Activated naive CD4-positive, alpha-beta T cell (primary cell): ENCODE measurements at regions not wholly inside any gene's neighbourhood (a gene's known extent, or its start where the extent isn't known, plus 50 kb on each side); places are given as distances from the start of the nearest gene placed in this dataset.

Experiments
- DNase-seq, 4 experiments: peaks; one replicate each; lab custom pipeline; 2025; lab: John Stamatoyannopoulos, UW

DNA sequence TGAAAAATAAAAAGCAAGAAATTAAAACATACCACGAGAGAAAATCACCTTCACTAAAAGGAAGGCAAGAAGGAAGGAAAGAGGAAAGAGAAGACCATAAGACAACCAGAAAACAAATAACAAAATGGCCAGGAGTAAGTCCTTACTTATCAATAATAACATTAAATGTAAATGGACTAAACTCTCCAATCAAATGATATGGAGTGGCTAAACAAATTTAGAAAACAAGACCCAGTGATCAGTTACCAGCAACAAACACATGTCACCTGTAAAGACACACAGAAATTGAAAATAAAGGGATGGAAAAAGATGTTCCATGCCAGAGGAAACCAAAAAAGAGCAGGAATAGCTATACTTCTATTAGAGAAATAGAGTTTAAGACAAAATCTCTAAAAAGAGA lies 85.0 kb upstream of the SLC38A4 start:
- DNase-seq: no peak

DNA sequence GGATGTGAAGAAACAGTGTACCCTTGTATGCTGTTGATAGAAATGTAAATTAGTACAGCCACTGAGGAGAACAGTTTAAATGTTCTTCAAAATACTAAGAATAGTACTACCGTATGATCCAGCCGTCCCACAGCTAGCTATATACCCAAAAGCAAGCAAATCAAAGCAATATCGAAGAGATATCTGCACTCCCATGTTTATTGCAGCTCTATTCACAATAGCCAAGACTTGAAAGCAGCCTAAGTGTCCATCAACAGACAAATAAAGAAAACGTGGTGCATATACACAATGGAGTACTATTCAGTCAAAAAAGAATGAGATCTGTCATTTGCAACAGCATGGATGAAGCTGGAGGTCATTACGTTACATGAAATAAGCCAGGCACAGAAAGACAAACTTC lies 88.5 kb upstream of the SLC38A4 start:
- no peak for DNase-seq

DNA sequence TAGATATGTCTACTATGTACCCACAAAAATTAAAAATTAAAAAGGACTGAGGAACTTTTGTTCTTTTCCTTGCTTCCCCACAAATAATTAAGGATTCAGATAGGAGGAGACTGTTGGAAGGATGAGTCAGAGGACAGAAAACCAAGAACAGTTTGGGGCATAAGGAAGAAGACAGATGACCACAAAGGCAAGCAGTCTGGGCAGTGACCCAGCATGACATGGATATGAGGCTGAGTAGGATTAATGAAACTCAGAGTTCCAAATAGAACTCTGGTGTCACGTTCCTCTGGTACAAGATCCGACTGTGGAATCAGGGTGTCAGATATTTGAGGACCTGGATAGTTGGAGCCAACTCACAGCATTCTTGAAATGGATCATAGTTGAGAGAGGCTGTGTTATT lies 89.3 kb upstream of the SLC38A4 start:
- DNase-seq: no peak

GRCh38 chr12:46915836-46916235 lies 90.0 kb upstream of the SLC38A4 start:
- DNase-seq: no peak

DNA sequence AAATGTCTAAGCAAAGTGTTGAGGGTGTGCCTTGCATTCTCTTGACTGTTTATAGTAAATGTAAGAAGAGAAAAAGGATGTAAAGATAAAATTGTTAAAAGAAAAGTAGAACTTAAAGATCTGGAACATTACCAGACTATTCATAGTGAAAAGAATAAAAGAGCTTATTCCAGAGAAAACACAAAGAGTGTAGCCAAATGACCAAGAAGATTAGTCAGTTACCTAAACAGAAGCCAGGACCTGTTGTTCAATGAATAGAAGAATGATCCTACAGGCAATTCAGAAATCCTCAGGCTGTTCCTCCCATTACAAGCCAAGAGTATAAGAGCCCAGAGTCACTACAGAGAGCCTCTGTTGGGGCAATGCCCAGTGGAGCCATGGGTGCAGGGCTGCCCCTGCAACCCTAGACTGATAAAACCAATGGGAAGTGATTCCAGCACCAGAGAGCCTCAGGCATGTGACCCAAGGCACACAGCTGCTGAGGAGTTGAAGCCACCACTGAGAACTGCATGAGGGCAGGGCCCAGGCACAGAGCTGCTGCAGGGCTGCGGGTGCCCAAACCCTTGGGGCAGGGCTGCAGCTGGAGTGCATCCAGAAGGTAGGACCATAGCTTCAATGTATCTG lies 91.1 kb upstream of the SLC38A4 start:
- DNase-seq: no peak

- no peak for DNase-seq
Measured at GRCh38 chr12:46917821-46918220, 92.0 kb upstream of the SLC38A4 start.

GRCh38 chr12:46918631-46919030 lies 92.8 kb upstream of the SLC38A4 start:
- no peak for DNase-seq

DNA sequence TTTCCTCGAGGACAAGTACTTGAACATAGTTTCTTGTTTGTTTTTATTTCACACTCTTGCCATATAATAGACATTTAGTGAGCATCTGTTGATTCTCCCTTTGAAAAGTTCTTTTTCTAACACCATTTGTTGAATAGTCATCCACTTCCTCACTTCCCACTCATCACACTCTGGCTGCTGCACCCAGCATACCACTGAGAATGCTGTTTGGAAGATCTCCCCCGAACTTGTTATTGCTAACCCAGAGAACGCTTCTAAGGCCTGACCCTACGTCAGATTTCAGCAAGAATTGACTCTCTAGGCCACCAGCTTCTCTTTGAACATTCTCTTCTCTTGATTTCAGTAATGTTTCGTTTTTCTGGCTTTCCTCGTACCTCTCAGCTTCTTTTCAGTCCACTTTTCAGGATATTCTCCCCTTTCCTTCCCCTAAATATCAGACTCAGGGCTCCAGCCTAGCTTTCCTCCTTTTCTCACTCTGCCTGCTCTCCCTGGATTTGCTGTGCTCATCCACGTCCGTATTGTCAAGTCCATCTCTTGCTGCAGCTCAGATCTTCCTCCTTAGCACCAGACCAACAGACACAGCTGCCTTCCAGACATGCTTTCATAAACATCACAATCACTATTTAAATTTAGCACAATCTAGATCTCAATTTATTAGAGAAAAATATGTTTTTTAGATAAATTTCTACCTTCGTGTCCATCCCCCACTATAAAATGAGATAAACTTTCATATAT lies 94.0 kb upstream of the SLC38A4 start:
- DNase-seq: no peak

DNA sequence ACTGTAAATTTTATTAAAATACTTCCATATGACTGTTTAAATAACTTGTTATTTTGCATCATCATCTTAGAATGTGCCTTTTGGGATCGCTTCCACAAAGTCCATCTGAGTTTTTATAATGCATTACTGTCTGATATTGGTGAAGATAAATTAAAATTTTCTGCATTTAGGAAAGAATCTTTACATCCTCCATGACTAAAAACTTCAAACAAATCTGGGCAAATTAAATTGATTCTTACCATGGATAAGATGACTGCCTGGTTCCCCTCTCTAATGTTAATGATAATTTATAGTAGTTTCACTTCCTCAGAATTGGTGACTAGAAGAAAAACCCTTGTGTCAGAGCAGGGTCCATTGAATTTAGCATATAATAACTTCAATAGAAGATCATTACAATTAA lies 94.7 kb upstream of the SLC38A4 start:
- DNase-seq: no peak

- no peak for DNase-seq
Measured at GRCh38 chr12:46921048-46921763, 95.4 kb upstream of the SLC38A4 start.

- no peak for DNase-seq
Measured at GRCh38 chr12:46921764-46922133, 96.0 kb upstream of the SLC38A4 start.

DNA sequence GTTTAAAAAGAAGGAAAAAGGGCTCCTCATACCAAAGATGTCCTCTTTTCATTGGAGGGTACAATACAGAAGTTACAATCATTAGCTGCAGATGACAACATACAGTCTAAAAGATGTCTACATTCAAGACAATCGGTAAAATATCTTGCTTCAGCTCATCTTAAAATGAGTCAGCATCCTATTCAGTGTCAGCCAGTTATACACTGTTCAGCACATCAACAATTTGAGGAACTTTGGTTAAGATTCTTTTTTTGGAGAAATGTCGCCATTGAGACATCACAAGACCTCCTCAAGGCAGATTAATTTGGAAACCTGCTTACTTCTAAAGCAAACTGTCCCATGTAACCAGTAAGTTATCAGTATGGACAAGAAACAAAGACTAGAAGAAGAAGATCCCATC lies 100.7 kb upstream of the SLC38A4 start:
- no peak for DNase-seq

DNA sequence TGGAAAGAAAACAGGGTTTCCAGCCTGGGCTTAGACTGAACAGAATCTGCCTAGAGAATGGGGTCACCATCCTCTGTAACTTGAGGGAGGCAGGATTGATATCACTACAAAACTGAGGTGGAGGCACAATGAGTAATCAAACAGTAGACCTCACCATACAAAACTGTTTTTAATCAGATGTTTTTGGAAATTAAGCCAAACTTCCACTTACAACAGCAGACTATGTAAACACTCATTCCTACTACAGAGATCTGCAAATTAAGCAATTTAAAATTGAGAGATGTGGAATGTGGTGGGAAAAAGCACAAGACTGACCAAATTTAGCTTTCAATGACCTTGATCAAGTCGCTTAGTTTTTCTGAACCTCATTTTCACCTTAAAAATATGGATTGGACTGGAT lies 104.3 kb upstream of the SLC38A4 start:
- no peak for DNase-seq

- DNase-seq: no peak
Measured at GRCh38 chr12:46933947-46934346, 108.2 kb upstream of the SLC38A4 start.

- DNase-seq: no peak
Measured at GRCh38 chr12:46934374-46935111, 108.7 kb upstream of the SLC38A4 start.

- no peak for DNase-seq
Measured at GRCh38 chr12:46935271-46935847, 109.6 kb upstream of the SLC38A4 start.

- DNase-seq: no peak
Measured at GRCh38 chr12:46936042-46936441, 110.2 kb upstream of the SLC38A4 start.

DNA sequence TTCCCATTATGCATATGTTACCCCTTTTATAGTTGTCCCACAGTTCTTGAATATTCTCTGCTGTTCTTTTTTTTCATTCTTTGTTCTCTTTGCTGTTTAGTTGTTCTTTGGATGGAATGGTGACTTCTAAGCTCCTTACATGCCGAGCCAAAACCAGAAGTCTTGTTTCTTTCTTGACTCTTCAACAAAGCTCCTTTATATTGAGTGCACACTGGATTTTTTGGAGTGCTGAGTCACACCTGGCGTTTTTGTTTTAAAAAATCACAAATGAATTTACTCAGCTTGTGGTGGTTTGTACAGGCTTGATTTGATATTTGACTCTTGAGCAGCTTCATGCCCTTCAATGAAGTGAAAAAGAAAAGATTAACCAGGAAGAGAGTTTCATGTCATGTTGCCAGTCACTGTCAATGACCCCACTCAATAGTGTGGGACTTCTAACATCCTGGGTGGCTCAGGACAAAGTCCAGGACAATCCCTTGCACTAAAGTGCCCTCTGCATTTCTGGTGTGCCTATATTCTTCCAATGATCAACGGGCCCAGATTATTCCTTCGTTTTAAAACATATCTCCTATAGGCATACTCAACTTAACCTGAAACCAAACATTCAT lies 112.4 kb upstream of the SLC38A4 start:
- no peak for DNase-seq

GRCh38 chr12:46941981-46942380 lies 116.2 kb upstream of the SLC38A4 start:
- DNase-seq: no peak

- DNase-seq: no peak
Measured at GRCh38 chr12:46942579-46942978, 116.8 kb upstream of the SLC38A4 start.

DNA sequence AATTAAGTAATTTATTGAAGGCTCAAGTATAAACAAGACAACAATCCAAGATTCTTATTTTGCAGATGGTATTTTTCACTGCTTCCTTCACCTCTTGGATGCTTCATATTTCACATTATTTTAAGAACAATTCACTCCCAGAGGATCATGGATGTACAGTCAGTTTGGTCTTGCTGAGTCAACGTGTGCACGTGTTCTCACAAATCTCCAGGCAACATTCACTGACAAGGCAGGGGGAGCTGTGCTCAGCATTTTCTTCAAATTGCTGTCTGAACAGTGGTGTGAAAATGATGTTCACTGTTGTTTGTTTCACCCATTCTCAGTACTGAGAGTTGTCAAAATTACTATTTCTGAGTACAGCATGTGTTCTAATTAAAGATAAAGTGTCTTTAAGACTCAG lies 118.3 kb upstream of the SLC38A4 start:
- DNase-seq: no peak

DNA sequence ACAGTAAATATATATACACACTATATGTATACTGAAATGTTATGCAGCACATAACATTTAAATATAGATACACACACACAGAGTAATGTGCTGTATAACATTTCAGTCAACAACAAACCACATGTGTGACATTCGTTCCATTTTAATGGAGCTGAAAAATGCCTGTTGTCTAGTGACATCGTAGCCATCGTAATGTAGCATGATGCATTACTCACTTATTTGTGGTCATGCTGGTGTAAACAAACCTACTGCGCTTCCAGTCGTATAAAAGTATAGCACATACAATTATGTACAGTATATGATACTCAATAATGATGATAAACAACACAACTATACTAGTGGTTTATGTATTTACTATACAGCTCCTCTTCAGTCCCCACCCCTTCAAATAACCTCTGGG lies 119.0 kb upstream of the SLC38A4 start:
- no peak for DNase-seq
